Activated T-helper 2 cell treated with anti-CD3 and anti-CD28 coated beads, Interferon-gamma antibody, Interleukin-2, Interleukin-4, amounts not matched to agents 10 μg/mL and 5 μg/mL and 100 μg/mL, durations not matched to agents 14 hours and 24 hours and 36 hours (primary cell): ENCODE measurements at regions not wholly inside any gene's neighbourhood (a gene's known extent, or its start where the extent isn't known, plus 50 kb on each side); places are given as distances from the start of the nearest gene placed in this dataset.
"Not testable (repeated sequence)": the region's sequence is repeated elsewhere in the genome, so short reads cannot be mapped to it uniquely, and the experiment has no call there.

ENCODE experiments used
- DNase-seq: peaks from one replicate; pipeline ENCODE4 v3.0.0; 2021; ENCODE audit warnings: low spot score
- H3K27ac Mint-ChIP-seq: one replicate; pipeline ENCODE4 v1.8.0; 2021; ENCODE audit warnings: mixed read lengths
- H3K27me3 Mint-ChIP-seq: one replicate; pipeline ENCODE4 v1.8.0; 2021; ENCODE audit warnings: low read depth, mixed read lengths
- H3K36me3 Mint-ChIP-seq: one replicate; pipeline ENCODE4 v1.8.0; 2021; ENCODE audit warnings: low read depth, mixed read lengths
- H3K4me1 Mint-ChIP-seq: one replicate; pipeline ENCODE4 v1.8.0; 2021; ENCODE audit warnings: low read depth, mixed read lengths
- H3K4me3 Mint-ChIP-seq: one replicate; pipeline ENCODE4 v1.8.0; 2021; ENCODE audit warnings: low read depth, mild to moderate bottlenecking, moderate library complexity, mixed read lengths
- H3K9me3 Mint-ChIP-seq: one replicate; pipeline ENCODE4 v1.8.0; 2021; ENCODE audit warnings: mixed read lengths
- intact Hi-C: fragments of 100-400 bp; cut with micrococcal nuclease; formaldehyde crosslinking; loops from one replicate; pipeline ENCODE4 v1.15.1; 2023

DNA sequence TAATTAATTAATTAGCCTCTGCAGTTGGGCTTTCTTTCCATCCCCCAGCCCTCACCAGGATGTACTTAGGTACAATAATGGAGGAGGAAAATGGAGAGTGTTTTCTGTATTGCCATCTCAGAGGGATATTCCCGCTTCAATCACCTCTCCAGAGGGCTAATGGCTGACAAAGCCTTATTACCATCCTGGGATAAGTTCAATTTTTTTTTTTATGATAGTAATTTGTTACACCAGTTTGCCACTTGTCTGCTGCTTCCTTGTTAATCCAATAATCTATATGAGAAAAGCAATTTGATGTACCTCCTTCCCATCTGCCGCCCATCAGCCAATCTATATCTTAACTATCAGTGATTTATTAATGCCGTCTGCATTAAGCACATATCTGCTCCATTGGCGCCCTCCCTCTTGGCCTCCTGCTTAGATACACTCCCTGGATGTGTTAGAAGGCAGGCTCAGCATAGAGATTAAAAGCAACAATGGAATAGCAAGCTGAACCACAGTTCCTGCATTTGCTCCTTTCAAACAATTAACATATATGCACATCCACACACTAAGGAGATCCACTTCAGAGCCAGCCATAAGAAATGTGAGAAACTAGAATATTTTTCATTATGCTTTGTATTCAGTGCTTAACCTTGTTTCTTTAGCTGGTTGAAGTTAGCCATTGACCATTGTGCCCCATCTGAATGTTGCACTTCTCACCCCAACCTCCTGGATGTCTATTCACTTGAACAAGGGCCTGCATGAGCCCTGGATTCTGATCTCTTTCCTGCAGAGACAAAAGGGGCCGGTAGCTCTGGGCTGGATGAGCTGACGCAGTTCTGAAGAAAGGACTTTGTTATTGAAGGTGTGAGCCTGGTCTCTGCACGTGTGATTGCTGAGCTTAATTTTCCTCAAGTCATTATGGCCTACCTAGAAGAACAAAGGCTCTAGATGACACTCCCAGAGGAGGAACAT is 237.3 kb upstream of the GAP43 start:
- no peaks in the 10 kb centered on the region for H3K27me3 Mint-ChIP-seq
- no peak for DNase-seq
- H3K4me3 Mint-ChIP-seq = no peak overlapping the region
- no peaks in the 10 kb centered on the region for H3K36me3 Mint-ChIP-seq
- no peaks in the 10 kb centered on the region for H3K9me3 Mint-ChIP-seq
- H3K4me1 Mint-ChIP-seq = no peaks in the 10 kb centered on the region
- H3K27ac Mint-ChIP-seq = no peak overlapping the region
- intact Hi-C loops = no loop called here

DNA sequence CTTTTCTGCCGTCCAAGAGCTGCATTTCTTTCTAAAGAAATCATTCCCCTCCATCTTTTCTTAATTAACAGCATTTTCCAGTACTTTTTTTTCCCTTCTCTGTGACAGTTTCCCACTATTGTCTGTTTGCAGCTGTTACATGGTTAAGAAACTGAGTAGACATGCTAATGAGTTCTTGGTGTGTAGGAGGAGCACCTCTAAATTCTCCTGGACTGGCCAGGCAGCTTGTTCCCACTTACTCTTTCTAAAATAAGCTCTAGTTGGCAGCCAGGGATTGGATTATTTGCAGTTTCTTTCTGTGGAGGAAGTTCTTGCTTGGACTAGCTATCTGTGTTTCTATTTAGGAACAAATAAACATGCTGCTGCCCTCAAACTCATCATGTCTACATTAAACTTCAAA is 235.1 kb upstream of the GAP43 start:
- H3K27ac Mint-ChIP-seq = no peak overlapping the region
- intact Hi-C loops = no loop called here
- no peaks in the 10 kb centered on the region for H3K9me3 Mint-ChIP-seq
- no peaks in the 10 kb centered on the region for H3K36me3 Mint-ChIP-seq
- H3K27me3 Mint-ChIP-seq = no peaks in the 10 kb centered on the region
- no peaks in the 10 kb centered on the region for H3K4me1 Mint-ChIP-seq
- no peak for DNase-seq
- H3K4me3 Mint-ChIP-seq = no peak overlapping the region

DNA sequence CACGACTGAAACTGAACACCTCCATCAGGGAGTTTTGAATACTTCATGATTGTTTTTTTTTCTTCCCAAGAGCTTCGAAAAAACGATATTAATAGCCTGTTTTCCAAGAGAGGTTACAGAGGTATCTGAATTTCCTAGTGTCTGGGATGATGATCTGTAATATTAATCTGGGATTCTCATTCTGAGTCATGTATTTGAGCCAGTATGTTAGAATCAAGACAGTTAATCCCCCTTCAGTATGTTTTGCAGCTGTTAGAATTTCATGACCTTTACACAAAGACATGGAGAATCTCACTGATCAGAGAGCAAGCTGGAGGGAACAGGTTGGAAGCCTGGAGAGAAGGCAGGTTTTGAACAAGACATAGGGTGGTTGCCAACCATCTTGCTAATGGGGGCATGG is 234.5 kb upstream of the GAP43 start:
- no peak overlapping the region for H3K4me3 Mint-ChIP-seq
- H3K36me3 Mint-ChIP-seq = no peaks in the 10 kb centered on the region
- intact Hi-C loops = no loop called here

DNA sequence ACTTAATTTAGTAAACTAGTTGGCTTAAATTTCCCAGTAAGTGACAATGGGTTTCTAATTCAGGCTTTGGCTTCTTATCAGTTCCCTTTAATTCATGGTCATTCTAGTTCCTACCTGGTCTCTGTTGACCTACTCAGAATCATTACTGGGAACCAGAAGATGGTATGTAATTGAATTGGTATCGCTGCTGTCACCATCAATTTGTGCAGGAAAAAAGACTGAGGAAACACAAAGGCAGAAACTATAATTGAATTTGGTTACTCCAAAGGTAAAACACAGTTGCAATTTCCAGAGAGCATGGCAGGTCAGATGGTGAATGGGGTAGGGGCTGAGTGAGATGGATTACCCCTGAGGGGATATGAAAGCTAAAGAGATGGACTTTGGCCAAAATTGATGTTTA is 226.5 kb upstream of the GAP43 start:
- H3K9me3 Mint-ChIP-seq = no peaks in the 10 kb centered on the region
- H3K4me1 Mint-ChIP-seq = no peaks in the 10 kb centered on the region
- intact Hi-C loops = no loop called here
- DNase-seq = no peak
- no peaks in the 10 kb centered on the region for H3K27me3 Mint-ChIP-seq
- no peaks in the 10 kb centered on the region for H3K36me3 Mint-ChIP-seq
- H3K27ac Mint-ChIP-seq = no peak overlapping the region
- H3K4me3 Mint-ChIP-seq = no peak overlapping the region

More for the DNA sequence above, 234.5 kb upstream of the GAP43 start:
- no peaks in the 10 kb centered on the region for H3K4me1 Mint-ChIP-seq
- DNase-seq = no peak
- H3K27me3 Mint-ChIP-seq = no peaks in the 10 kb centered on the region
- H3K9me3 Mint-ChIP-seq = no peaks in the 10 kb centered on the region
- no peak overlapping the region for H3K27ac Mint-ChIP-seq

DNA sequence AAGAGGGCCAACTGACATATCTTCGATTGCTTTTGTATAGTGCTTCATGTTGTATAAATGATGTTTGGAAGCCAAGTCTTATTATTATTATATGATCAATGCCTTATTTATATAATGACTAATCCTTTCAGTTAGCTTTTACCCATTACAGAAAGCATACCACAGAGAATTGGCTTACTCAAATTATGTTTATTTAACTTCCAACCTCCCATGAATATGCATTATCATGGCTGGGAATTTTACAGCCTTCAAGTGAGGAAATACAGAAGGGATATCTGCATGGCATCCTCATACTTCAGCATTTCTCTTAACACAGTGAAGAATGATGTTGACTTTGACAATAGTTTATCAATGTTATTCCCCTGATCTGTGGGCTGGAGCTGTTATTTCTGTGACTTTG is 225.9 kb upstream of the GAP43 start:
- Mint-ChIP-seq H3K4me3 (no peak overlapping the region), H3K9me3 (no peaks in the 10 kb centered on the region), H3K36me3 (no peaks in the 10 kb centered on the region), H3K27me3 (no peaks in the 10 kb centered on the region), H3K27ac (no peak overlapping the region), H3K4me1 (no peaks in the 10 kb centered on the region)
- no peak for DNase-seq
- intact Hi-C loops = no loop called here

DNA sequence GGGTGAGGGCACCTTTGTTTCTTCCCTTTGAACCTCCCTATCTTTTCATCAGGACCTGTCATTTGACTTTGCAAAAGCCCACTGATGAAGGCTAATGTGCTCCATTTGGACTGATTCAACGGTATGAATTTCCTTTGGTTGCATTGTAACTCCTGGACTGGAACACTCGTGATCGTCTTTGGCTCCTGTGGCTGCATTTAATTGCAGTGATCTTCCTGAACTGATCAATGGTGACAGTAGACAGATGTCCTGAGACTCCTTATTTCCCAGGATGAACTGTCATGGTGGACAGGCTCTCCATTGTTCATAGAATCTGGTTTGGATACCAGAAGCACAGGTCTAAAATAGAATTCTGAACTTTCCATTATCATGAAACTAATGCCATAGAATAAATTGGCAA is 224.8 kb upstream of the GAP43 start:
- Mint-ChIP-seq H3K4me3 (no peak overlapping the region), H3K27ac (no peak overlapping the region), H3K9me3 (no peaks in the 10 kb centered on the region), H3K4me1 (no peaks in the 10 kb centered on the region), H3K36me3 (no peaks in the 10 kb centered on the region), H3K27me3 (no peaks in the 10 kb centered on the region)
- DNase-seq = no peak
- intact Hi-C loops = no loop called here

DNA sequence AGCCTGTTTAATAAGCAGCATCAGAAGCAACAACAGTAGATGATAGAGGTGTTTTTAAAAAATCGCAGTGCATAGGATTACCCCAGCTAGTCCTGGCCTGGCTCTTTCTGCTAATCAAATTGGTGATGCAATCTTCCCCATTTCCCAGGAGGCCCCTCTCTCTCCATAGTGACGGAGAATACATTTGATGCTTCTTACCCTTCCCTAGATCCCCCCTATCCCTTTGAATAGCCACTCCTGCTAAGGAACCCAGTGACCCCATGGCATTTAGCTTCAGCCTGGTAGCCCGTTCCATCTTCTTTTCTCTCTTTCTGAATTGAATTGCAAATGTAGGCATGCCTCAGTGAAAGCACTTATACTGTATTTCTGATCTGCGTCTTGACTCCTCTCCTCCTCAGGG is 223.6 kb upstream of the GAP43 start:
- no peak overlapping the region for H3K27ac Mint-ChIP-seq
- H3K27me3 Mint-ChIP-seq = no peaks in the 10 kb centered on the region
- no peak for DNase-seq
- no peaks in the 10 kb centered on the region for H3K36me3 Mint-ChIP-seq
- no peaks in the 10 kb centered on the region for H3K9me3 Mint-ChIP-seq
- intact Hi-C loops = no loop called here
- no peaks in the 10 kb centered on the region for H3K4me1 Mint-ChIP-seq
- H3K4me3 Mint-ChIP-seq = no peak overlapping the region

DNA sequence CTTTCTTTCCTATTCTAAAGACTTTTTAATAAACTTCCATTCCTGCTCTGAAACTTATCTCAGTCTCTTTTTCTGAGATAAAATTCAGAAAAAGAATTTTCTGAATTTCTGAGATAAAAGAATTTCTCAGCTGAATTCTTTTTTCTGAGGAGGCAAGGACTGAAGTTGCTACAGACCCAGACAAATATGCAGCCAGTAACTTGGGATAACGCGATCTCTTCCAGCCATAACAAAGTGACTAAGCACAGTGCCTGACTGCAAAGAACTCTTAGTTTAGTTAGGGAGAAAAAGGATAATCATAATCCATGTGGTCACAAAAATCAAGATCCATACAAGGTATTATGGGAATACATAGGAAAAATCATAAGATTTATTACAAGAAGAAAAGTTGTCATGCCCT is 222.0 kb upstream of the GAP43 start:
- intact Hi-C loops = no loop called here
- Mint-ChIP-seq H3K4me1 (no peaks in the 10 kb centered on the region), H3K36me3 (no peaks in the 10 kb centered on the region)

DNA sequence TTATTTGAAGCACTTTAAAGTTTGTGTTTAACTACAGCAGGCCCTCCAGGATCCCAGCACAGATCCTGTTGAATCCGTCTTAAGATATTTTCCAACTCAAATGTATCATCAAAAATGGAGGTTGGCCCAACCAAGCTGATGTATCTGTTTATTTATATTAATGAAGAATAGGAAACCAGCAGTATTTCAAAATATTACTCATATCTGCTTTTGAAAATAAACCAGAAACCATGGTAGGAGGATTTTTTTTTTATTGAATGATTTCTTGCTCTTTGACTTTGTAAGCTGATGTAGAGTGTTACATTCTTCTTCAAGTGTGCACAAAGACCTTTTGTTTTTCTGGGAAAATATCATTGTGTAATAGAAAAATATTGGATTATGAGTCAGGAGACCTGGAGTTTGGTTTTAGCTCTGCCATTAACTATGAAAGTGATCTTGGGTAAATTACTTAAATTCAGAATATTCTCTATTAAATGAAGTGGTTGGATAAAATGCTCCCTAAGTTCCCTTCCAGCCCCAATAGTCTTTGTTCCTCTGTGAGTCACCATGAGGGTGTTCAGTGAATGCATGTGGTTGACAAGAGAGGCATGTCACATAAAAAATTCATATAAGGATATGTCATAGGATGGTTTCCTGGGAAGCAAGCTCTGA is 221.3 kb upstream of the GAP43 start:
- Mint-ChIP-seq H3K27ac (no peak overlapping the region), H3K27me3 (no peaks in the 10 kb centered on the region), H3K4me3 (no peak overlapping the region), H3K4me1 (no peaks in the 10 kb centered on the region), H3K9me3 (no peaks in the 10 kb centered on the region), H3K36me3 (no peaks in the 10 kb centered on the region)
- intact Hi-C loops = no loop called here
- no peak for DNase-seq

More for the DNA sequence above, 222.0 kb upstream of the GAP43 start:
- H3K27me3 Mint-ChIP-seq = no peaks in the 10 kb centered on the region
- H3K9me3 Mint-ChIP-seq = no peaks in the 10 kb centered on the region
- H3K4me3 Mint-ChIP-seq = no peak overlapping the region
- H3K27ac Mint-ChIP-seq = no peak overlapping the region
- no peak for DNase-seq

DNA sequence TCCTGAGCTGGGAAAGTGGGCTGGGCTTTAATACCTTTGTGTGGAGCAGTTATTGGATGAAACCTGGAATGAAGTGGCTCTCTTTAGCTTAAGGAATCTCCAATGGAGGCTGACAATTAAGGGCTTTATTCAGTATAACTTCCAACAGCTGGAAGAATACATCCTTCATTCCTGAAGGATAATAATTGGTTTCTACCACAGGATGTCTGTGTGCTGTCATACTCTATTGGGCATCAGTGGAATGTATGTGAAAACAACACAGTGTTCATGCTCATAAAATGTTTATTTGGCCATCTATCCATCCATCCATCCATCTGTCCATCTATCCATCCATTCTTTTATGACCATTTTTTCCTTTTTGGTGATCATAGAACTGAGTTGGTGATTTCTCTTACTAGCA is 220.7 kb upstream of the GAP43 start:
- Mint-ChIP-seq H3K27me3 (no peaks in the 10 kb centered on the region), H3K36me3 (no peaks in the 10 kb centered on the region), H3K27ac (no peak overlapping the region), H3K4me3 (no peak overlapping the region), H3K9me3 (no peaks in the 10 kb centered on the region), H3K4me1 (no peaks in the 10 kb centered on the region)
- intact Hi-C loops = no loop called here
- DNase-seq = no peak

DNA sequence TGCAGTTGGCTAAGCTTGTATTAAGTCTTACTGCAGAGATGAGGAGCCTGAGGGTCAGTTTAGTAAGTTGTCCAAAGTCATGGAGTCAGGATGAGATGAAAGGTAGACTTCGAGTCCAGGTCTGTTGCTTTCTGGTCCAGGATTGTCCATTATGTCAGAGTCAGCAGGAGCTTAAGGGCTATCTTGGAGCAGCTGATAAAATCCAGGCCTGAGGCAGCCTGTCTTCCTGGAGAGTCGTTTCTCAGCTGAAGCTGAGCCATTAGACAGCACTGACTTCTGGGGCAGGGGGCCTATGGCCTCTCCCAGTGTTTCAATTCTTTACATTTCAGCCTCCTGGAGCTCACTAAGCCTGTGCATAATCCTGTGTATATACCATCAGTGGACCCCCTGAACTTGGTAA is 219.5 kb upstream of the GAP43 start:
- no peaks in the 10 kb centered on the region for H3K4me1 Mint-ChIP-seq
- DNase-seq = no peak
- no peak overlapping the region for H3K27ac Mint-ChIP-seq
- intact Hi-C loops = no loop called here
- no peaks in the 10 kb centered on the region for H3K27me3 Mint-ChIP-seq
- no peak overlapping the region for H3K4me3 Mint-ChIP-seq
- no peaks in the 10 kb centered on the region for H3K36me3 Mint-ChIP-seq
- no peaks in the 10 kb centered on the region for H3K9me3 Mint-ChIP-seq

DNA sequence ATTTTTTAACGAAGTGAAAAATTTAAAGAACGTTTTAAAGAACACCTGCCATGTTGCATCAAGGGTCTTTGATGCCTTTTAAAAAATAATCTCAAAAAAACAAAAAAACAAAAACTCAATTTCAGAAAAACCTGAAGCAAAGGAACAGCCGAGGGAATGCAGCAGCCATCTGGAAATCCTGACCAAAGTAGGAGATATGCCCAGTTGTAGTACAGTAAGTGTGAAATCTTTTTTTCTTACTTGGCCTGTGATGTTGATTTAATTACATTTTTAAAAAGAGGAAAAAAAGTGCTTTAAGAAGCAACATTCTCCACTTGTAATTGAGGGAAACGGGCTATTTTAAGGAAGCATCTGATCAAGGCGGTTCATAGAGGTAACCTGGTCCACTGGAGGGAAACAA is 213.7 kb upstream of the GAP43 start:
- no peak for DNase-seq
- H3K4me3 Mint-ChIP-seq = no peak overlapping the region
- intact Hi-C loops = no loop called here
- H3K36me3 Mint-ChIP-seq = no peaks in the 10 kb centered on the region
- no peak overlapping the region for H3K27ac Mint-ChIP-seq
- H3K4me1 Mint-ChIP-seq = no peaks in the 10 kb centered on the region
- H3K27me3 Mint-ChIP-seq = no peaks in the 10 kb centered on the region
- no peaks in the 10 kb centered on the region for H3K9me3 Mint-ChIP-seq

DNA sequence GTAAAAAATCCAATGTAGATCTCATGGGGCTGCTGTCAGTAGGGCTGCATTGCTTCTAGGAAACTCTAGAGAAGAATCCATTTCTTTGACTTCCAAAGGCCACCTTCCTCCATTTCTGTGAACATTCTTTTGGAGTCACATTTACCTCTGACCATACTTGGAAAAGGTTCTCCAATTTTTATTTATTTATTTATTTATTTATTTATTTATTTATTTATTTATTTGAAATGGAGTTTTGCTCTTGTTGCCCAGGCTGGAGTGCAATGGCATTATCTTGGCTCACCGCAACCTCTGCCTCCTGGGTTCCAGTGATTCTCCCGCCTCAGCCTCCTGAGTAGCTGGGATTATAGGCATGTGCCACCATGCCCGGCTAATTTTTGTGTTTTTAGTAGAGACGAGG is 208.7 kb upstream of the GAP43 start:
- H3K27ac Mint-ChIP-seq, H3K27me3 Mint-ChIP-seq, H3K36me3 Mint-ChIP-seq, H3K9me3 Mint-ChIP-seq, intact Hi-C loops, H3K4me1 Mint-ChIP-seq, DNase-seq, H3K4me3 Mint-ChIP-seq: not testable (repeated sequence)
